Neutrophil (primary cell): ENCODE measurements at regions not wholly inside any gene's neighbourhood (a gene's known extent, or its start where the extent isn't known, plus 50 kb on each side); places are given as distances from the start of the nearest gene placed in this dataset.

Experiments
- H3K27ac ChIP-seq: fragments of 200-600 bp; sonication (generic); 2 replicates; pipeline ENCODE4 v1.5.1; 2016; ENCODE audit warnings: mild to moderate bottlenecking, moderate library complexity
- H3K27me3 ChIP-seq: fragments of 200-600 bp; sonication (generic); 2 replicates; pipeline ENCODE4 v1.6.0; 2016; ENCODE audit warnings: mild to moderate bottlenecking
- H3K36me3 ChIP-seq: fragments of 200-600 bp; sonication (generic); 2 replicates; pipeline ENCODE4 v1.5.1; 2017
- H3K4me1 ChIP-seq, 2 experiments: fragments of 200-600 bp in 1 of 2; sonication (generic) in 1 of 2; 1 replicate in 1 of 2; 2 replicates in 1 of 2; pipeline versions ENCODE4 v1.5.1 to v1.6.1; 2013 to 2016; ENCODE audit warnings: low read depth in 1 of 2, low read length in 1 of 2, mild to moderate bottlenecking in 1 of 2, moderate library complexity in 1 of 2; ENCODE audit not compliant: control insufficient read depth in 1 of 2, insufficient read depth in 1 of 2
- H3K4me3 ChIP-seq, 2 experiments: fragments of 200-600 bp in 1 of 2; sonication (generic) in 1 of 2; 1 replicate in 1 of 2; 2 replicates in 1 of 2; pipeline ENCODE4 v1.5.1; 2013 to 2016; ENCODE audit warnings: low read depth in 1 of 2, low read length in 1 of 2, mild to moderate bottlenecking in 1 of 2, moderate library complexity in 1 of 2
- H3K9me3 ChIP-seq: fragments of 200-600 bp; sonication (generic); 2 replicates; pipeline ENCODE4 v1.5.1; 2016
- TF ChIP-seq, protein P1 (sequence below): fragments of 200-600 bp; sonication (generic); IDR thresholded peaks from 2 replicates; pipeline ENCODE4 v1.5.1; 2016; ENCODE audit warnings: antibody characterized with exemption

DNA sequence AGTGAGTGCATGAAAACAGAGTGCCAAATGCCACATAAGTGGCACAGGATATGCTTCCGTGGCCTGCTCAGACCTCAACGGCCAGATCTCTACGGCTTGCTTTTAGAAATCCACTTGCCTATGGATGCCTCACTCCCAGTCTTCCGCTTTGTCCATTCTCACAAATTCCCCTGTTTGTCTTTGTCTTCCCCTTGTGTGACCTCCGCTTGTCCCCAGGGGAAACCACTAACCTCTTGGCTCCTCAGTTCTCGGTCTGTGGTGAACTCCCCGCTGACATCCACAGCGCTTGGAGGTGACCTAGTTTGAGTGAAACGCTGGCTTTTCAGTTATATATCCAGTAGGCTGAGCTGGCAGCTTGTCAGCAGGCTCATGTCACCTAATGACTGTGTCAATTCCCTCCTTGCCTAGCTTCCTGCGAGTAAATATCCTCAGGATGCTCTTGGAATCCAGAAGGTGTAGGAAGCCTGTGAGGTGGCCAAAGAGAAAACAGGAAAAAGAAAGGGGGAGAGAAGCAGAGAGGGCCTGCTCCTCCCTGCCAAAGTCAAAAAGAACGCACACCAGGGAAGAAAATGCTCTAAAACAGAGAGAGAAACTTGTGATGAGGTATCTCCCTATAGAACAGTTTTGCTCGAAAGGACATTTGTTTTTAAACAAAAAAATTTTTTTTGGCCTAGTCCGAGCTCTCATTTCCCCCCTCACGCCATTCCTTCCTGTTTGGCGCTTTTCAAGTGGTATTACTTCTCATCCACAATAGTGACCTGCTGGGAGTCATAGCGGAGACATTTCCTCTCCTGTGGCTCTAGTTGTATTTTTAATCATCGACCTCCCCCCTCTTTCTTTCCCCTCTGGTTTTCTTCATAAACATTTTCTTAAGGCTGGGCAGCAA lies 101.6 kb upstream of the SPRY4 start:
- Histone ChIP-seq H3K4me1 (no peaks in the 10 kb centered on the region), H3K4me3 (no peak overlapping the region), H3K27me3 (peaks cover 18% of the 10 kb centered on the region), H3K9me3 (no peaks in the 10 kb centered on the region), H3K36me3 (no peaks in the 10 kb centered on the region), H3K27ac (no peak overlapping the region)
- TF ChIP-seq, protein P1, sequence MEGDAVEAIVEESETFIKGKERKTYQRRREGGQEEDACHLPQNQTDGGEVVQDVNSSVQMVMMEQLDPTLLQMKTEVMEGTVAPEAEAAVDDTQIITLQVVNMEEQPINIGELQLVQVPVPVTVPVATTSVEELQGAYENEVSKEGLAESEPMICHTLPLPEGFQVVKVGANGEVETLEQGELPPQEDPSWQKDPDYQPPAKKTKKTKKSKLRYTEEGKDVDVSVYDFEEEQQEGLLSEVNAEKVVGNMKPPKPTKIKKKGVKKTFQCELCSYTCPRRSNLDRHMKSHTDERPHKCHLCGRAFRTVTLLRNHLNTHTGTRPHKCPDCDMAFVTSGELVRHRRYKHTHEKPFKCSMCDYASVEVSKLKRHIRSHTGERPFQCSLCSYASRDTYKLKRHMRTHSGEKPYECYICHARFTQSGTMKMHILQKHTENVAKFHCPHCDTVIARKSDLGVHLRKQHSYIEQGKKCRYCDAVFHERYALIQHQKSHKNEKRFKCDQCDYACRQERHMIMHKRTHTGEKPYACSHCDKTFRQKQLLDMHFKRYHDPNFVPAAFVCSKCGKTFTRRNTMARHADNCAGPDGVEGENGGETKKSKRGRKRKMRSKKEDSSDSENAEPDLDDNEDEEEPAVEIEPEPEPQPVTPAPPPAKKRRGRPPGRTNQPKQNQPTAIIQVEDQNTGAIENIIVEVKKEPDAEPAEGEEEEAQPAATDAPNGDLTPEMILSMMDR: no peak

DNA sequence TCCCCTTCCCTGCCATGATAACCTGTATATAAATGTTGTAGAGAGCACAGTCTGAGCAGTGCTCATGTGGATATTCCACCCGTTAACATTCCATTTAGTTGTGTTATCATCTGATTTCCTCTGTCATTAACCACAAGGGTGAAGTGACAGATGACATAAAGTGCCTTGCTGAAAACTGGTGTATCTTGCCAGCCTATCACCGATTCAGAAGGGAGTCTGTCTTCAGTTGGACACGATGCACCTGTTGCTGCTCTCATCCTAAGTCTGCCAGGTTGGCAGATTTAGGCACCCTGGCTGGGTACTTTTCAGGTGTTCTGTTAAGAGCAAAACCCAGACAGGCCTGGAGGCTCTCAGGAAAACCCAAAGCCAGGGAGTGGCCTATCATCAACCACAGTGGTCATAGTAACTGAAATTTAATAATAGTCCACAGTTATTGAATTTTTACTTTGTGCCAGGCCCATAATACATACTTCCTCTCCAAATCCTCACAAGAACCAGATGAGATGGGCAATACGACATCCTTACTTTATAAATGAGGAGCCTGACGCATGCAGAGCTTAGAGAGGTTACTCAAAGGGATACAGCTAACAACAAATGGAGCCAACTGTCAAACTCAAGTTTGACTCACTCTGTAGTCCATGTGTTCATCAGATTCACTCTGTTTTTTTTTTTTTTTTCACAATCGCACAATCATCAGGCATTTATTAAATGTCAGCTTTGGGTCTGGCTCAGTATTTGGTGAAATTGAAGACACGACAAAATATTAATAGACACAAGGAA lies 100.7 kb upstream of the SPRY4 start:
- Histone ChIP-seq H3K9me3 (no peaks in the 10 kb centered on the region), H3K4me3 (no peak overlapping the region), H3K27ac (no peak overlapping the region), H3K4me1 (no peaks in the 10 kb centered on the region), H3K27me3 (peaks cover 20% of the 10 kb centered on the region), H3K36me3 (no peaks in the 10 kb centered on the region)
- TF ChIP-seq, protein P1: no peak

DNA sequence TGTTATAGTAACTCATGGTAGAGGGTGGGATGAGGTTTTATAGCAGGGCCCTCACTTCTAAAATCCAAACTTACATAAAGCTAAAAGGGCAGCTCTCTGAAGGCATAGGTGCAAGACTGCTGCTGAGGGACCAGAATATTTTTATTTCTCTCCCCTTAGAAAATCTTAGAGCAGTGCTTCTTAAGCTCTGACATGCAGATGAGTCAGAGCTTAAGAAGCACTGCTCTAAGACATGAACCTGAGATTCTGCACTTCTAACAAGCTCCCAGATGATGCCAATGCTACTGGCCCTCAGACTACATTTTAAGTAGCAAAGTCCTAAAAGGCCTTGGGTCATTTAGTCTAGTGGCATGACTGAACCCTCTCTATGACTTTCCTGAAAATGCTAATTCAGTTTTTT lies 97.6 kb upstream of the SPRY4 start:
- TF ChIP-seq, protein P1: no peak
- no peak overlapping the region for H3K27ac ChIP-seq
- H3K27me3 ChIP-seq: peaks cover 21% of the 10 kb centered on the region
- no peaks in the 10 kb centered on the region for H3K4me1 ChIP-seq
- no peaks in the 10 kb centered on the region for H3K9me3 ChIP-seq
- H3K4me3 ChIP-seq: no peak overlapping the region
- H3K36me3 ChIP-seq: no peaks in the 10 kb centered on the region

DNA sequence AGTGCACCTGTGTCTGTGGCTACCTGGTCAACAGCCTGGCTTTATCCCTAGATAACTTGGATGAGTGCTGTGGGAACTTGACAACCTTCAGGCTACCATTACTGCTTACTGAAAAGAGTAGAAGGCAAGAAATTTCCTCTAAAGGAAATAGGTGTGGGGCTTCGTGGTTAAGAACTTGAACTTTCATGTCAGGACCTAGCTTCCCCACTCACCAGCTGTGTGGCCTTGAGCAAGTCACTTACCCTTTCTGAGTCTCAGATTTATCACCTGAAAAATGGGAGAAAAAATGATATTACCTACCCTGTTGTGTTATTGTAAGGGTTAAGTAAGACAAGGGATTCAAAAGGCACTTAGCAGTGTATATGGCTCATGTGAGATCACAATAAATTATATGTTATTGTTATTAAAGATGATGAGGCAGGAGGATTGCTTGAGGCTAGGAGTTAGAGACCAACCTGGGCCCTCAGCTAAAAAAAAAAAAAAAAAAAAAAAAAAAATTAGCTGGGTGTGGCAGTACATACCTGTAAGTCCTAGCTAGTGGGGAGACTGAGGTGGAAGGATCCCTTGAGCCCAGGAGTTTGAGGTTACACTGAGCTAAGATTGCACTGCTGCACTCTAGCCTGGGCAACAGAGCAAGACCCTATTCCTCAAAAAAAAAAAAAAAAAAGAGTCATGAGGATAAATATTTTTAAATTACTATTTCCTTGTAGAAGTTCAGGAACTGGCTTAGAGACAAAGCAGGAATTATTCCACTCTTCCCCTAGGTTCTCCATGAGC lies 97.0 kb upstream of the SPRY4 start:
- H3K4me1 ChIP-seq: no peaks in the 10 kb centered on the region
- H3K27me3 ChIP-seq: peaks cover 21% of the 10 kb centered on the region
- H3K27ac ChIP-seq: no peak overlapping the region
- TF ChIP-seq, protein P1: no peak
- no peaks in the 10 kb centered on the region for H3K9me3 ChIP-seq
- H3K36me3 ChIP-seq: no peaks in the 10 kb centered on the region
- H3K4me3 ChIP-seq: no peak overlapping the region

DNA sequence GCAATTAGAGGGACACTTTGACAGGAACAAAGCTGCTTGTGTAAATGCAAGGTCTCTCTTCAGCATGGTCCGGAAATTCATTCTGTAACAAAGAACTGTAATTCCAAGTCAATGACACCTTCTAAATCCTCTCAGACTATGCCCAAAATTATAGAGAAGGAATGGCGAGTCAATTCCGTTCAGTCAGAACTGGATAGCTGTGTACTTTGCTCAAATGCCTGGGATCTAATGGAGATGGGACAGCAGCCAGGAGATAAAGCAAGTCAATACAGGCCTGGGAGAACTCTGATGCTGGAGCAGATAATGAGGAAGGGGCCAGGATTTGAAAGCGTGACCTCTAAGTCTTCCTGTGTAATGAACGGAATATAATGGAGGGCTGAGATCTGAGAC lies 96.4 kb upstream of the SPRY4 start:
- Histone ChIP-seq H3K4me3 (no peak overlapping the region), H3K27ac (no peak overlapping the region), H3K4me1 (no peaks in the 10 kb centered on the region), H3K9me3 (no peaks in the 10 kb centered on the region), H3K36me3 (no peaks in the 10 kb centered on the region), H3K27me3 (peaks cover 17% of the 10 kb centered on the region)
- TF ChIP-seq, protein P1: no peak
